NCI-H510A treated with DMSO at 0.1 percent for 48 hours (cell line): ENCODE measurements at regions not wholly inside any gene's neighbourhood (a gene's known extent, or its start where the extent isn't known, plus 50 kb on each side); places are given as distances from the start of the nearest gene placed in this dataset.

Experiments
- DNase-seq: peaks from one replicate; lab custom pipeline; 2025; lab: John Stamatoyannopoulos, UW

DNA sequence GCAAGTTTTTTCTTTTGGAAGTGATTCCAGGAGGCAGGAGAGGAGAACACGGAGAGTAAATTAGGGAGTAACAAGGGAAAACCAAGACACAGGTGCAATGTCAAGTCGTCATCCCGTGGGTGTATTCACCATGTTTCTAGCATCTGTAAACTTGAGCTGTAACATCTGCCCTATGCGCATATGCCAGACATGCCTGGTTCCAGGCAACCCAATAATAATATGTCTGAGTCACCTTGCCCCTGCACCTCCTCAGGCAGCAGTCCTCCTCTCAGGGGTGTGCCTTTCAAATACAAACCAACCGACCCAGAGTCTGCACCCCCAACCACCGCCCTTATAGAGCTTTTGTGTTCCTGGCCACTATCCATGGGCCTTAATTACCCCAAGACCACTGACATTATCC lies 107.0 kb upstream of the PDE1C start:
- no peak for DNase-seq

DNA sequence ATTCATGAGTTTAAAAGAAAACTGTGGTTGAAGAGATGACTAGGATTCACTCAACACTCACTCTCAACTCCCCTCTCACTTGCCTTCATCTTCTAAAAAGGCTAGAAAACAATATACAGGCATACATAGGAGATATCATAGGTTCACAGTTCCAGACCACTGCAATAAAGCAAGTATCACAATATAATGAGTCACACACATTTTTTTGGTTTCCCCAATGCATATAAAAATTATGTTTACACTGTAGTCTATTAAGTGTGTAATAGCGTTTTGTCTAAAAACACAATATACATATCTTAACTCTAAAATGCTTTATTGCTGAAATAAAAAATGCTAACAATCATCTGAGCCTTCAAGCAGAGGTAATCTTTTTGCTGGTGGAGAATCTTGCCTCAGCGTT lies 104.9 kb upstream of the PDE1C start:
- no peak for DNase-seq

DNA sequence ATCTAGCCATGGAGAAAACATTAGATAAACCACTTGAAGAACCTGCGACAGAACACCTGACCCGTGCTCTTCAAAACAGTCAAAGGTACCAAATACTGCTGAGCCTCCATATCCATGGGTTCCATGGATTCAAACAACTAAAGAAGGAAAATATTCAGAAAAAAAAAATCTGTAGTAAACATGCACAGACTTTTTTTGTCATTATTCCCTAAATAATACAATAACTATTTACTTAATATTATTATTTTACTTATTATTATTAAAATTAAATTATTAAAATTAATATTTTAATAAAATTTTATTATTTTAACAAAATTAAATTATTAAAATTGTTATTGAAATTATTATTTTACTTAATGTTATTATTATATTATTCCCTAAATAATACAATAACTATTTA lies 101.0 kb upstream of the PDE1C start:
- DNase-seq, result no peak

DNA sequence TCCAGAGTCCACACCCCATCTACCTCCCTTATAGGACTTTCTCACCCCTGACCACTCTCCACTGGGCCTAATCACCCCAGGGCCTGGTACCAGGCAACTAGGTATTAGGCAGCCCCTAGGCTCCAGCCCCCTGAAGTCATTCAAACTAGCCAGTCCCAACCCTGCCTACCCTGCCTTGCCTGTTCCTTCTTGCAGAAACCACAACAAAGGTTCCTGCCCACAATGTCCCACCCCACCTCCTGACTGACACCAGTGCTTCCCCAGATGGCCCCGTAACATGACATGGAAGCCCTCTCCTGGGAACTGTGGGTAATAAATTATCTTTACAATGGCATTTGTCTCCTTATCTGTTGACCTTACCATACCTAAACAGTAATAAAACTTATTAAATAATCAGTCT lies 100.6 kb upstream of the PDE1C start:
- DNase-seq, result no peak

DNA sequence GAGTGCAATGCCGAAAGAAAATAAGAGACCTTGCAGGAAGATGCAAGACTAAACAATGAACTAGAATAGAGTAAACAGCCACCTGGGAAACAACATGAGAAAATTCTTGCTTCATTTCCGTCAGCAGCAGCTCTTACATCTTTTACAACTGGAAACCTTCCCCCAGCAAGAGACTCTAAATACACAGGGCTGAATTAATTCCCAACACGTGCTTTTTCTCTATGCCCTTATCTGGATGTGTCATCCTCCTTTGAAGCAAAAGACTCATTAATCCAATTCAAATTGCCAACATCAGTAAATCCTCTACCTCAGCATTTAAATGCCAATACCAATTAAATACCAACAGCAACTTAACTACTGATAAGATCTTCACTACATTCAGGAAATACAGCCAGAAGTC lies 99.0 kb upstream of the PDE1C start:
- no peak for DNase-seq

DNA sequence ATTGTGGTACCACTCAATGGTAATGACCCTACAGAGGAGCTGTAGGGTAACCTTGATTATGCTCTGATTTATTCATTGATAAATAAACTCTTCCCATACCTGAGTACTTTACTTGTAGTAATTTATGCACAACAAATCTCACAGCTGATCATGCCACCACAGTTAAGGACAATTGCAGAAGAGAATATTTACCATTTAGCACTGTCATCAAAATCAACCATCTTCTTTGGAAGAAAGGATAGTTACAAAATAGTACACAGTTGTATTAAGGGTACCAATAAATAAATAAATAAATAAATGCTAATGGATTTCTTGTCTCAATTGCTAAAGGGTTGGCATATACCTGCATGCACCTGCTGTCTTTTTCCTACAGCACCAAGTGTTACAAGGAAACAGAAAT lies 97.6 kb upstream of the PDE1C start:
- no peak for DNase-seq

DNA sequence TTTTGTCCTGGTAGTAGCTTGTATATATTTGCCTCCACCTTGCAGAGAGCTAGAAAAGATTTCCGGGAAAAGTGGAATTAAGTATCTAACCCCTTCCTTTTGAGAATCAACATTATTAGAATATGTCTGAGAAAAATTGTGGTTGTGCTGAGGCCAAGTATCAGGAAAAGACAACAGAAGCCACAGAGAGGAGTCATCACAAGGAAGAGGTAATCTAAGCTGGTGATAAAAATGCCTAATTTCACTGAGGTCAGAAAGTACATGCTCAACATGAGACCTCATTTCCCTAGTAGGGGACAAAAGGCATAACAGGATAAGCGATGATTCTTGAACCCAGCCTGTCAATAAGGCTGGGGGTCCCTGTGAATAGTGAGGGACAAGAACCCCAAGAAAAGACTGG lies 97.0 kb upstream of the PDE1C start:
- no peak for DNase-seq

- no peak for DNase-seq
Measured at GRCh38 chr7:32164341-32164996, 94.3 kb upstream of the PDE1C start.

DNA sequence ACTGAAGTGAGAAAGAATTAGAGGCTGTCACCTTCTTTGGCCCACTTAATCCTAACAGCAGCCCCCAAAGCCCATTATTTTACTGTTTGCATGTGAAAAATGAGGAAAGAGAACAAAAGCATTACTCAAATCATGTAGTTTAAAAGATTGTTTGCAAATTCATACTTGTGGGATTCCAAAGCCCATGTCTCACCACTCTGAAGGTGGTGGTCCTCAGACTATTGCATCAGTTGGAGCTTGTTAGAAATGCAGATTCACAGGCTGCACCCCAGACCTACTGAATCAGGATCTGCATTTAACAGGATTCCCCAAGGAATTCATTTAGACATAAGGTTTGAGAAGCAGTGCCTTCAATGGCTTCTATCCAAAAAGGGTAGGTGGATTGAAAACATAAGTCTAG lies 93.7 kb upstream of the PDE1C start:
- no peak for DNase-seq

DNA sequence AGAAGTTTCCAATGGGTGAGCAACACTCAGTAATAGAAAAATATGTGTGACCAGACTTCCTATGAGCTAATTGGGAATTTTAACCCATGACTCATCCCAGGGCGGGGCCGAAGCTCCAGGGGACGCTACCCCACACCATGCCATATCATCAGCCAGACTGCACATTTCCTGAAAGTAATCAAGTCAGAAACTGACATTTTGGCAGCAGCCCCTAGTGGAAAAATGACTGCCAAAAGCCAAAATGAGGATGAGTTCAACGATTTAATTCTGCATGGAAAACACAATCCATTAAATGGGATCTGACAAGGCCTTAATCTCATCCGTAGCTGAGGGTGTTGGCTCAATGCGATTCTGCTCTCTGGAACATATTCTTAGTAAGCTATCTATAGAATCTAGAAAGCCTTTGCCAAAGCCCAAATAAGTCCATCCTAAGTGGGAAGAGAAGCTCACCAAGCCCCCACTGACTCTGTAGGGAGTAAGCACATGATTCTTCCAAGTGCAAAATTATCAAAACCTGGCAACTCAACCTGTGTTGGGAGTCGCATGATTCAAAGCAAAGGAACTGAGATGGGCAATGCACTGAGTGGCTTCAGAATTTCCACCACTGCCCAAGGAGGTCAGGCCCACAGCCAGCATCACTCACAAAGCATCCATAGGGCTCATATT lies 93.1 kb upstream of the PDE1C start:
- DNase-seq, result no peak

GRCh38 chr7:32161708-32162107 lies 91.5 kb upstream of the PDE1C start:
- no peak for DNase-seq

- DNase-seq, result no peak
Measured at GRCh38 chr7:32158751-32159745, 88.8 kb upstream of the PDE1C start.

DNA sequence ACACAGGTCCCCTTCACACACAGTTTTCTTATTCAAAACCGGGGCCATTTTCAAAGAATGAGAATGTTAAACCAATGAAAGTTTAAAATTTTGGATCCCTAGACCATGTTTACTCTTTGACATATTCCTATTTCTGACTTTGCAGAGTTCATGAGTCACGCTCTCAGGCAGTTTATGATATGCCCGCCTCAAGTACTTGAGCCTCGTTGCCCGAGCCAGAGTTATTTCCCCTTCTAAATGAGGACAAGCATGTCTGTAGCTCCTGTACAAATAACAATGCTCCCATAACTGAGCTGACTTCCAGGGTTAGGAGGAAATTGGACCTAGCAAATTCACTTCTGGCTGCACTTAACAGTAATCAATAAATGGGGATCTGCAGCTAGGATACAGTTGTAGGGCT lies 87.9 kb upstream of the PDE1C start:
- DNase-seq, result no peak

GRCh38 chr7:32155712-32156111 lies 85.5 kb upstream of the PDE1C start:
- no peak for DNase-seq

- no peak for DNase-seq
Measured at GRCh38 chr7:32154797-32155196, 84.6 kb upstream of the PDE1C start.

GRCh38 chr7:32153006-32153405 lies 82.8 kb upstream of the PDE1C start:
- DNase-seq, result no peak

DNA sequence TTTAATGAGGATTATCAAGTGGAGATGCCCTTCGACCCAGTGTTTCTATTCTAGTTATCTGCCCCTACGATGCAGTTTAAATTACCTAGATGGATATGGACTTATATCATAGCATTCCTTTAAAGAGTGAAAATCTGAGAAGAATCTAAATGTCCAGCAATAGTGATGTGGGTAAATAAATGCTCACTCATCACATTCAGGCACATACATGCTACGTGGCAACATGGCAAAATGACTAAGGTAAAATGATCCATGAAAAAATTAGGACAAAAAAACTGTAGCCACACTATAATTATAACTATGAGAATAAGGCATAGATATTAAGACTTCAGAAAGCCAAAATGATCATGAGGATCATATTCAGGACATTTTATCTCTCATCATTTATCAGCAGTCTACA lies 82.4 kb upstream of the PDE1C start:
- DNase-seq, result no peak

DNA sequence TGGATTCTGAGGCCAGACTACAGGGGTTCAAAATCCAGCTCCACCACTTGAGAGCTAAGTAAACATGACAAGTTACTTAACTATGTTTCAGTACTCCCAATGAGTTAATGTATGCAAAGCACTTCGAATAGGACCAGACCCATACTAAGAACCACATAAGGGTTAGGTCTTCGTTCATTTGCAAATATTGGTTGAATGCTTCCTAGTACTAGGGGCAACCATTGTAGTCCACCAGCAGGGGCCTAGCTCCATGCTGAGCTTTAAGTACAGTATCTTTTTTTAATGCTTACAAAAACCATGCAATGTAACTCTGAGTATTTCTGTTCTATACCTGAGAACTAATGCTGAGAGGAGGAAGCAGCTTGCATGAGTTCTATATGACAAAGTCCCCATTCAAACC lies 80.4 kb upstream of the PDE1C start:
- no peak for DNase-seq

- DNase-seq, result no peak
Measured at GRCh38 chr7:32150039-32150438, 79.8 kb upstream of the PDE1C start.

DNA sequence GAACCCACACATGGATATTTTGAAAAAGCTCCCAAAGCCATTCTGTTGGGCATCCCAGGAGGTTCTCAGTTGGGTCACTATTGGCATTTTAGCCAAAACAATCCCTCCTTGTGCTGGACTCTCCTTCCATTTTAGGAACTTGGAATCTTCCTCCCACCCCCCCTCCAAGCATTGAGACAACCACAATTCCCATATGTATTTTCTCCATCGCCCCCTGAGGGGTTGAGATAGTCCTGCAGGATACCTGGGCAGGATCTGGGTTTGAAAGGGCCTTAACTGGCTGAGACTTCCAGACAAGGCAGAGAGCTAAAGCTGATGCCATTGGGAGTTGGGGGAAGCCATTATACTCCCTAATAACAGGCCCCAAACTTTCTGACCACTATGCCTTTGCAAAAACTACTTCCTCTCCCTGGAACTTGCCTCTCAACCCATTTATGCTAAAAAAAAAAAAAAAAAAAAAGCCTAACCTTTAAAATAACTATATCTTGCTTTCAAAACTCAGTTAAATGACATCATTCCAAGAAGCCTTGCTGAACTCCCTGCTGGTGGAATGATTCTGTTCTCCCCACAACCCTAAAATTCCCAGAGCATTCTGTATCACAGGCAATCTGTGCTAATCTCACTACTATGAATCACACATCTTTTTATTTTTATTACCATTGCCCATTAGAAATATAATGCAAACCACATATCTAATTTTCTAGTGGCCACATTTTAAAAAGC lies 77.5 kb upstream of the PDE1C start:
- no peak for DNase-seq

GRCh38 chr7:32145911-32146310 lies 75.7 kb upstream of the PDE1C start:
- DNase-seq, result no peak

- no peak for DNase-seq
Measured at GRCh38 chr7:32144676-32145075, 74.5 kb upstream of the PDE1C start.
